ENCODE measurements at regions not wholly inside any gene's neighbourhood (a gene's known extent, or its start where the extent isn't known, plus 50 kb on each side); places are given as distances from the start of the nearest gene placed in this dataset.

GRCh38 chr22:48235744-48236143, 1473.3 kb downstream of the TBC1D22A start:
- H3K4me3 ChIP-seq (ENCODE audit: control insufficient read depth, low read depth, low read length), result no peak overlapping the region
- TF ChIP-seq, protein P1, sequence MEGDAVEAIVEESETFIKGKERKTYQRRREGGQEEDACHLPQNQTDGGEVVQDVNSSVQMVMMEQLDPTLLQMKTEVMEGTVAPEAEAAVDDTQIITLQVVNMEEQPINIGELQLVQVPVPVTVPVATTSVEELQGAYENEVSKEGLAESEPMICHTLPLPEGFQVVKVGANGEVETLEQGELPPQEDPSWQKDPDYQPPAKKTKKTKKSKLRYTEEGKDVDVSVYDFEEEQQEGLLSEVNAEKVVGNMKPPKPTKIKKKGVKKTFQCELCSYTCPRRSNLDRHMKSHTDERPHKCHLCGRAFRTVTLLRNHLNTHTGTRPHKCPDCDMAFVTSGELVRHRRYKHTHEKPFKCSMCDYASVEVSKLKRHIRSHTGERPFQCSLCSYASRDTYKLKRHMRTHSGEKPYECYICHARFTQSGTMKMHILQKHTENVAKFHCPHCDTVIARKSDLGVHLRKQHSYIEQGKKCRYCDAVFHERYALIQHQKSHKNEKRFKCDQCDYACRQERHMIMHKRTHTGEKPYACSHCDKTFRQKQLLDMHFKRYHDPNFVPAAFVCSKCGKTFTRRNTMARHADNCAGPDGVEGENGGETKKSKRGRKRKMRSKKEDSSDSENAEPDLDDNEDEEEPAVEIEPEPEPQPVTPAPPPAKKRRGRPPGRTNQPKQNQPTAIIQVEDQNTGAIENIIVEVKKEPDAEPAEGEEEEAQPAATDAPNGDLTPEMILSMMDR (IDR thresholded peaks at IDR 0.05; ENCODE audit: control insufficient read depth, insufficient read depth, low read depth, low read length, missing control alignments), result no peak
- no peak for DNase-seq (ENCODE audit: low read depth)

GRCh38 chr22:48234011-48234410, 1471.6 kb downstream of the TBC1D22A start:
- no peak for DNase-seq (ENCODE audit: low read depth)
- no peak overlapping the region for H3K4me3 ChIP-seq (ENCODE audit: control insufficient read depth, low read depth, low read length)
- TF ChIP-seq, protein P1 (IDR thresholded peaks at IDR 0.05; ENCODE audit: control insufficient read depth, insufficient read depth, low read depth, low read length, missing control alignments), result no peak

- TF ChIP-seq, protein P1 (IDR thresholded peaks at IDR 0.05; ENCODE audit: control insufficient read depth, insufficient read depth, low read depth, low read length, missing control alignments), result no peak
- H3K4me3 ChIP-seq (ENCODE audit: control insufficient read depth, low read depth, low read length), result no peak overlapping the region
- DNase-seq (ENCODE audit: low read depth), result no peak
Measured at GRCh38 chr22:48233586-48233985, 1471.1 kb downstream of the TBC1D22A start.

- no peak overlapping the region for H3K4me3 ChIP-seq (ENCODE audit: control insufficient read depth, low read depth, low read length)
- no peak for DNase-seq (ENCODE audit: low read depth)
- TF ChIP-seq, protein P1 (IDR thresholded peaks at IDR 0.05; ENCODE audit: control insufficient read depth, insufficient read depth, low read depth, low read length, missing control alignments), result no peak
Measured at GRCh38 chr22:48228468-48228867, 1466.0 kb downstream of the TBC1D22A start.

DNA sequence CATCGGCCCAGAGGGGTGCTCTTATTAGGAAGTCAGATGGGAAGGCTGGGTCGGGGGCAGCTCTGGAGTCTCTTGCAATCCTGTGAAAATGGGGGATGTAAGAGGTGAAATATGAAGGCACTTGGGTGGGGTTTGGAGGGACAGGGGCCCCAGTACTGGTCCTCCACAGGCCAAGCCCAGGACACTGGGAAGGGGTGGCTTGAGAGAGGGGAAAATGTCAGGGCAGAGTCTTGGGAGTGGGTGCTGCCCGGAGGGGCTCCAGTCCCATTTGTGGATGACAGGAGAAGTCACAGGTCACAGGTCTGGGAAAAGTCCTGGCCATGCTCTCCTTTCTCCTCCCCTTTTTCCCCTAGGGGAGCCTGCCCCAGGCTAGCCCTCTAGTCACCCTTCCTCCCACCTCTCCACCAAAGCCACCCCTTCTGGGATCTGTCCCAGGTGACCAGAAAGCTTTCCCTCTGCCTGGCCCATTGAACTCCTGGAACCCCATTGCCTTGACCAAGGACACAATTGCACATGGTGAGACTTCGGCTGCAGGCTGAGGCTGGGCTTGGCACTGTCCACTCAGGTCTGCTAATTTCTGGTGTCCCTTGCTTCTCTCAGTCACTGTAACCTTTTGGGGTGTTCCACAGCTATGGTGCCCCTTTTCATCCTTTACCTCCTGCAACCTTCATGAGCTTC, 1465.0 kb downstream of the TBC1D22A start:
- H3K4me3 ChIP-seq (ENCODE audit: control insufficient read depth, low read depth, low read length), result no peak overlapping the region
- DNase-seq (ENCODE audit: low read depth), result no peak
- TF ChIP-seq, protein P1 (IDR thresholded peaks at IDR 0.05; ENCODE audit: control insufficient read depth, insufficient read depth, low read depth, low read length, missing control alignments), result no peak

- no peak overlapping the region for H3K4me3 ChIP-seq (ENCODE audit: control insufficient read depth, low read depth, low read length)
- TF ChIP-seq, protein P1 (IDR thresholded peaks at IDR 0.05; ENCODE audit: control insufficient read depth, insufficient read depth, low read depth, low read length, missing control alignments), result no peak
Measured at GRCh38 chr22:48226026-48227013, 1463.9 kb downstream of the TBC1D22A start.

More at GRCh38 chr22:48226026-48227013, 1463.9 kb downstream of the TBC1D22A start:
- DNase-seq (ENCODE audit: low read depth), result no peak

Data from AG09309 (cell line).